HEK293 (cell line): ENCODE measurements at regions not wholly inside any gene's neighbourhood (a gene's known extent, or its start where the extent isn't known, plus 50 kb on each side); places are given as distances from the start of the nearest gene placed in this dataset.

Experiments used
- CTCF ChIA-PET: fragments of 350-600 bp; formaldehyde crosslinking; extraction: SDS; loops from one replicate; lab custom pipeline; 2021; ENCODE audit warnings: antibody characterized with exemption; lab: Yijun Ruan, JAX
- POLR2A ChIA-PET: fragments of 300-600 bp; formaldehyde crosslinking; extraction: SDS; loops from one replicate; lab custom pipeline; 2020; ENCODE audit warnings: antibody characterized with exemption, inconsistent platforms; lab: Yijun Ruan, JAX
- H3K27ac ChIP-seq: fragments of 200-500 bp; sonication (Bioruptor generic); 2 replicates; pipeline ENCODE4 v1.5.1; 2014; ENCODE audit warnings: low read depth, low read length, control low read depth, inconsistent platforms; ENCODE audit errors: extremely low read depth
- H3K36me3 ChIP-seq, 2 experiments: fragments of 200-500 bp in 1 of 2; sonication (Bioruptor generic) in 1 of 2; 1 replicate in 1 of 2; 2 replicates in 1 of 2; pipeline ENCODE4 v1.5.1; 2014 to 2017; ENCODE audit warnings: inconsistent platforms in 2 of 2, low read length in 2 of 2; ENCODE audit not compliant: control insufficient read depth in 2 of 2, insufficient read depth in 1 of 2
- H3K4me1 ChIP-seq: fragments of 200-500 bp; sonication (Bioruptor generic); 2 replicates; pipeline ENCODE4 v1.5.1; 2014; ENCODE audit warnings: mild to moderate bottlenecking, low read length, inconsistent platforms; ENCODE audit not compliant: control insufficient read depth, insufficient read depth
- H3K4me3 ChIP-seq: 2 replicates; pipeline ENCODE4 v1.5.1; 2011; ENCODE audit warnings: low read depth, mild to moderate bottlenecking, control low read depth, low read length, moderate library complexity
- H3K9me3 ChIP-seq: fragments of 200-500 bp; sonication (Bioruptor generic); 2 replicates; pipeline ENCODE4 v1.5.1; 2014; ENCODE audit warnings: low read depth, low read length, inconsistent platforms; ENCODE audit not compliant: control insufficient read depth, insufficient read depth
- GLI2 ChIP-seq: fragments of 450-650 bp; formaldehyde crosslinking; IDR thresholded peaks from 2 replicates; pipeline ENCODE4; 2017; ENCODE audit warnings: missing biosample characterization, missing genetic modification characterization, low read depth, borderline replicate concordance
- GLI4 ChIP-seq: fragments of 450-650 bp; formaldehyde crosslinking; IDR thresholded peaks from 2 replicates; pipeline ENCODE4 v1.5.1; 2016; ENCODE audit warnings: missing biosample characterization, missing genetic modification characterization
- KLF16 ChIP-seq: fragments of 450-650 bp; formaldehyde crosslinking; IDR thresholded peaks from 2 replicates; pipeline ENCODE4 v1.5.1; 2017; ENCODE audit warnings: missing biosample characterization, missing genetic modification characterization
- SCRT1 ChIP-seq: fragments of 450-650 bp; formaldehyde crosslinking; IDR thresholded peaks from 2 replicates; pipeline ENCODE4 v1.5.1; 2016; ENCODE audit warnings: missing biosample characterization, missing genetic modification characterization, borderline replicate concordance
- TCF7L2 ChIP-seq: IDR thresholded peaks from 2 replicates; pipeline ENCODE4 v1.6.1; 2011; ENCODE audit warnings: low read depth, mild to moderate bottlenecking, inconsistent platforms, low read length, moderate library complexity, borderline replicate concordance
- ZBTB20 ChIP-seq: fragments of 450-650 bp; formaldehyde crosslinking; IDR thresholded peaks from 2 replicates; pipeline ENCODE4 v1.5.1; 2016; ENCODE audit warnings: missing biosample characterization, missing genetic modification characterization
- ZBTB21 ChIP-seq: fragments of 450-650 bp; formaldehyde crosslinking; IDR thresholded peaks from 2 replicates; pipeline ENCODE4 v1.5.1; 2017; ENCODE audit warnings: missing biosample characterization, missing genetic modification characterization
- ZNF146 ChIP-seq: fragments of 450-650 bp; formaldehyde crosslinking; IDR thresholded peaks from 2 replicates; pipeline ENCODE4 v1.5.1; 2016; ENCODE audit warnings: missing biosample characterization, missing genetic modification characterization
- ZNF184 ChIP-seq: fragments of 450-650 bp; IDR thresholded peaks from 2 replicates; pipeline ENCODE4 v1.5.1; 2018; ENCODE audit warnings: missing biosample characterization, mild to moderate bottlenecking, missing genetic modification characterization
- ZNF19 ChIP-seq: fragments of 450-650 bp; formaldehyde crosslinking; IDR thresholded peaks from 2 replicates; pipeline ENCODE4; 2016; ENCODE audit warnings: missing biosample characterization, missing genetic modification characterization, low read depth
- ZNF302 ChIP-seq: fragments of 450-650 bp; formaldehyde crosslinking; IDR thresholded peaks from 2 replicates; pipeline ENCODE4 v1.5.1; 2016; ENCODE audit warnings: missing biosample characterization, missing genetic modification characterization, low read depth
- ZNF335 ChIP-seq: fragments of 450-650 bp; formaldehyde crosslinking; conservative IDR thresholded peaks from 2 replicates; pipeline ENCODE4 v1.5.1; 2016; ENCODE audit warnings: missing biosample characterization, missing genetic modification characterization
- ZNF341 ChIP-seq: fragments of 450-650 bp; formaldehyde crosslinking; IDR thresholded peaks from 2 replicates; pipeline ENCODE4; 2016; ENCODE audit warnings: low read depth, missing biosample characterization, missing genetic modification characterization
- ZNF529 ChIP-seq: fragments of 450-650 bp; formaldehyde crosslinking; IDR thresholded peaks from 2 replicates; pipeline ENCODE4 v1.5.1; 2017; ENCODE audit warnings: missing genetic modification characterization, missing biosample characterization; ENCODE audit not compliant: insufficient replicate concordance
- ZNF530 ChIP-seq: fragments of 450-650 bp; formaldehyde crosslinking; IDR thresholded peaks from 2 replicates; pipeline ENCODE4 v1.5.1; 2016; ENCODE audit warnings: low read depth, missing biosample characterization, missing genetic modification characterization
- ZNF670 ChIP-seq: fragments of 450-650 bp; formaldehyde crosslinking; IDR thresholded peaks from 2 replicates; pipeline ENCODE4 v1.5.1; 2016; ENCODE audit warnings: missing biosample characterization, missing genetic modification characterization, low read depth
- ZNF76 ChIP-seq: fragments of 450-650 bp; formaldehyde crosslinking; IDR thresholded peaks from 2 replicates; pipeline ENCODE4; 2016; ENCODE audit warnings: low read depth, missing biosample characterization, missing genetic modification characterization, borderline replicate concordance
- ZNF791 ChIP-seq: fragments of 450-650 bp; formaldehyde crosslinking; IDR thresholded peaks from 2 replicates; pipeline ENCODE4 v1.5.1; 2016; ENCODE audit warnings: missing biosample characterization, missing genetic modification characterization
- TF ChIP-seq, protein P1 (sequence below): fragments of 450-650 bp; formaldehyde crosslinking; IDR thresholded peaks from 2 replicates; pipeline ENCODE4 v1.5.1; 2016; ENCODE audit warnings: missing biosample characterization, missing genetic modification characterization
- TF ChIP-seq, protein P2 (sequence below): fragments of 450-650 bp; formaldehyde crosslinking; IDR thresholded peaks from 2 replicates; pipeline ENCODE4 v1.5.1; 2016; ENCODE audit warnings: missing biosample characterization, missing genetic modification characterization
- TF ChIP-seq, protein P3 (sequence below): fragments of 450-650 bp; formaldehyde crosslinking; IDR thresholded peaks from 2 replicates; pipeline ENCODE4 v1.5.1; 2016; ENCODE audit warnings: missing biosample characterization, missing genetic modification characterization

DNA sequence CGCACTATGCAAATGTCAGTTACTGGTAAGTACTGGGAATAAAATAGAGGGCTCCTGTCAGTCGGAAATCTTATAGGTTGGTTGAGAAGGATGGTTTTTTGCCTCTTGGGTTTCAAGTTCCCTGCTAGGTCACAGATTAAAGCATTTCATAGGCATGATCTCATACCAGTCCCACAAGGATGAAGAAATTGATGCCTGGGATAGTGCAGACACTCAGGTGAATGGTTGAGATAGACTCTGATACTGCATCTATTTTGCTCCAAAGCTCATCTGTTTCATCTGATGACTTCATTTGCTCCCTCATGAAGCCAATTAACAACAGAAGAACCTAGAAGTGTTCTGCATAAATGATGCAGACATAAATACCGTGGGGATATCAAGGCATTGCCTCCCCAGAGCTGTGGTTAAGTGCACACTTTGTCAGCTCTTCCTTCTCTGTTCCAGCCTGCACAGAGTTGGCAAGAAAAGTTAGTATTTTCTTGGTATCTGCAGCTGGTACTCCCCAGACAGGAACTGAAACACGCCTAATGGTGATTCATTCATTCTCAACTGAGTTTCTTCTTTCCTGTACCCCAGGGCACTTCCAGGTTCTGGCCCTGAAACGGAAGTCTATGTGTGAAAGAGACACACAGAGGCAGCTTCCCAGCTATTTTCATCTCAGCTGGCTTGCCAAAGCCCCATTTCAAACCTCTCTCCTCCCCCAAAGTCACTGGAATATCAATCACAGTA is 418.3 kb upstream of the SALL1 start (continued):
- TF ChIP-seq, protein P1, sequence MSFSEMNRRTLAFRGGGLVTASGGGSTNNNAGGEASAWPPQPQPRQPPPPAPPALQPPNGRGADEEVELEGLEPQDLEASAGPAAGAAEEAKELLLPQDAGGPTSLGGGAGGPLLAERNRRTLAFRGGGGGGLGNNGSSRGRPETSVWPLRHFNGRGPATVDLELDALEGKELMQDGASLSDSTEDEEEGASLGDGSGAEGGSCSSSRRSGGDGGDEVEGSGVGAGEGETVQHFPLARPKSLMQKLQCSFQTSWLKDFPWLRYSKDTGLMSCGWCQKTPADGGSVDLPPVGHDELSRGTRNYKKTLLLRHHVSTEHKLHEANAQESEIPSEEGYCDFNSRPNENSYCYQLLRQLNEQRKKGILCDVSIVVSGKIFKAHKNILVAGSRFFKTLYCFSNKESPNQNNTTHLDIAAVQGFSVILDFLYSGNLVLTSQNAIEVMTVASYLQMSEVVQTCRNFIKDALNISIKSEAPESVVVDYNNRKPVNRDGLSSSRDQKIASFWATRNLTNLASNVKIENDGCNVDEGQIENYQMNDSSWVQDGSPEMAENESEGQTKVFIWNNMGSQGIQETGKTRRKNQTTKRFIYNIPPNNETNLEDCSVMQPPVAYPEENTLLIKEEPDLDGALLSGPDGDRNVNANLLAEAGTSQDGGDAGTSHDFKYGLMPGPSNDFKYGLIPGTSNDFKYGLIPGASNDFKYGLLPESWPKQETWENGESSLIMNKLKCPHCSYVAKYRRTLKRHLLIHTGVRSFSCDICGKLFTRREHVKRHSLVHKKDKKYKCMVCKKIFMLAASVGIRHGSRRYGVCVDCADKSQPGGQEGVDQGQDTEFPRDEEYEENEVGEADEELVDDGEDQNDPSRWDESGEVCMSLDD (tag by site-specific recombination), result no peak
- TF ChIP-seq ZNF184 (tag by site-specific recombination), result no peak
- no peak for TF ChIP-seq TCF7L2
- no peak for TF ChIP-seq ZNF530 (tag by site-specific recombination)
- no peak for TF ChIP-seq ZNF335 (tag by site-specific recombination)
- TF ChIP-seq GLI4, result no peak
- no peak for TF ChIP-seq ZNF19 (tag by site-specific recombination)
- no peak for TF ChIP-seq SCRT1 (tag by site-specific recombination)
- no peak for TF ChIP-seq ZBTB20 (tag by site-specific recombination)
- TF ChIP-seq, all 188 proteins: peak for 0

DNA sequence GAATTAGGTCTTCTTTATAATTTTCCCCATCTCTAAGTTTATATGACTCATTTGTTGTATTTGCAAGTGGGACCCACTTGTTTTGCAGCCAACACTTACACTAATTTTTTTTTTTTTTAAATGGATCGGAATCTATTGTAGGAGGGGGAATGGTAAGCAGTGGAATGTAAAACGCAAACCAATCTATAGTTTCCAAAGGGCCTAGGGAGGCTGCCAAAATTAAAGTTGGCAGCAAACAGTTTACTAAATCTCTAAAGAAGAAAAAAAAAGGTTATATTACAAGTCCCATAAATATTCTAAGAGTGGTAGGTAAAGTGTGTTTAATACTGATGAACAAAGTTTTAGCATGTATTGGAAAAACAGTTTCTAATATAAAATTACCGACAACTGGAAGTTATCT is 416.8 kb upstream of the SALL1 start:
- Histone ChIP-seq H3K4me1 (no peaks in the 10 kb centered on the region), H3K36me3 (no peaks in the 10 kb centered on the region), H3K4me3 (no peak overlapping the region)
- TF ChIP-seq, protein P2, sequence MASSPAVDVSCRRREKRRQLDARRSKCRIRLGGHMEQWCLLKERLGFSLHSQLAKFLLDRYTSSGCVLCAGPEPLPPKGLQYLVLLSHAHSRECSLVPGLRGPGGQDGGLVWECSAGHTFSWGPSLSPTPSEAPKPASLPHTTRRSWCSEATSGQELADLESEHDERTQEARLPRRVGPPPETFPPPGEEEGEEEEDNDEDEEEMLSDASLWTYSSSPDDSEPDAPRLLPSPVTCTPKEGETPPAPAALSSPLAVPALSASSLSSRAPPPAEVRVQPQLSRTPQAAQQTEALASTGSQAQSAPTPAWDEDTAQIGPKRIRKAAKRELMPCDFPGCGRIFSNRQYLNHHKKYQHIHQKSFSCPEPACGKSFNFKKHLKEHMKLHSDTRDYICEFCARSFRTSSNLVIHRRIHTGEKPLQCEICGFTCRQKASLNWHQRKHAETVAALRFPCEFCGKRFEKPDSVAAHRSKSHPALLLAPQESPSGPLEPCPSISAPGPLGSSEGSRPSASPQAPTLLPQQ (tag by site-specific recombination), result no peak
- TF ChIP-seq ZNF791 (no peak), ZNF146 (no peak), ZNF341 (tag by site-specific recombination) (no peak), ZNF670 (tag by site-specific recombination) (no peak), GLI2 (tag by site-specific recombination) (no peak), ZNF302 (tag by site-specific recombination) (no peak), ZBTB21 (tag by site-specific recombination) (no peak), ZNF529 (no peak), KLF16 (tag by site-specific recombination) (no peak), ZNF76 (tag by site-specific recombination) (no peak)
- TF ChIP-seq, protein P3, sequence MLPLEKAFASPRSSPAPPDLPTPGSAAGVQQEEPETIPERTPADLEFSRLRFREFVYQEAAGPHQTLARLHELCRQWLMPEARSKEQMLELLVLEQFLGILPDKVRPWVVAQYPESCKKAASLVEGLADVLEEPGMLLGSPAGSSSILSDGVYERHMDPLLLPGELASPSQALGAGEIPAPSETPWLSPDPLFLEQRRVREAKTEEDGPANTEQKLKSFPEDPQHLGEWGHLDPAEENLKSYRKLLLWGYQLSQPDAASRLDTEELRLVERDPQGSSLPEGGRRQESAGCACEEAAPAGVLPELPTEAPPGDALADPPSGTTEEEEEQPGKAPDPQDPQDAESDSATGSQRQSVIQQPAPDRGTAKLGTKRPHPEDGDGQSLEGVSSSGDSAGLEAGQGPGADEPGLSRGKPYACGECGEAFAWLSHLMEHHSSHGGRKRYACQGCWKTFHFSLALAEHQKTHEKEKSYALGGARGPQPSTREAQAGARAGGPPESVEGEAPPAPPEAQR (tag by site-specific recombination), result no peak
- TF ChIP-seq, all 188 proteins: peak for 0
- ChIA-PET CTCF (no interaction called here), POLR2A (no interaction called here)
- Histone ChIP-seq H3K9me3 (no peaks in the 10 kb centered on the region), H3K27ac (no peak overlapping the region)
